Activated CD4-positive, alpha-beta T cell treated with anti-CD3 and anti-CD28 coated beads, Interleukin-2, Interleukin-6, amounts not matched to agents 100 ng/mL and 50 ng/mL, durations not matched to agents 16 hours and 8 hours (primary cell): ENCODE measurements at regions not wholly inside any gene's neighbourhood (a gene's known extent, or its start where the extent isn't known, plus 50 kb on each side); places are given as distances from the start of the nearest gene placed in this dataset.
"Not testable (repeated sequence)": the region's sequence is repeated elsewhere in the genome, so short reads cannot be mapped to it uniquely, and the experiment has no call there.

ENCODE experiments used
- DNase-seq: peaks from one replicate; pipeline ENCODE4 v3.0.0-alpha.2; 2020

GRCh38 chr13:84641491-84641890 lies 759.2 kb upstream of the SLITRK1 start:
- no peak for DNase-seq

- DNase-seq: no peak
Measured at GRCh38 chr13:84640691-84641090, 758.4 kb upstream of the SLITRK1 start.

- no peak for DNase-seq
Measured at GRCh38 chr13:84630476-84630875, 748.2 kb upstream of the SLITRK1 start.

GRCh38 chr13:84616864-84617263 lies 734.6 kb upstream of the SLITRK1 start:
- no peak for DNase-seq

GRCh38 chr13:84609716-84610115 lies 727.4 kb upstream of the SLITRK1 start:
- no peak for DNase-seq

- no peak for DNase-seq
Measured at GRCh38 chr13:84607261-84608013, 725.2 kb upstream of the SLITRK1 start.

- DNase-seq: no peak
Measured at GRCh38 chr13:84606616-84607015, 724.3 kb upstream of the SLITRK1 start.

- DNase-seq: no peak
Measured at GRCh38 chr13:84605927-84606326, 723.7 kb upstream of the SLITRK1 start.

- no peak for DNase-seq
Measured at GRCh38 chr13:84591444-84591843, 709.2 kb upstream of the SLITRK1 start.

GRCh38 chr13:84590663-84591062 lies 708.4 kb upstream of the SLITRK1 start:
- no peak for DNase-seq

GRCh38 chr13:84588023-84588422 lies 705.7 kb upstream of the SLITRK1 start:
- DNase-seq: no peak

GRCh38 chr13:84579901-84580300 lies 697.6 kb upstream of the SLITRK1 start:
- not testable (repeated sequence) for DNase-seq

- no peak for DNase-seq
Measured at GRCh38 chr13:84574851-84575250, 692.6 kb upstream of the SLITRK1 start.

- DNase-seq: no peak
Measured at GRCh38 chr13:84571264-84571663, 689.0 kb upstream of the SLITRK1 start.

GRCh38 chr13:84570831-84571230 lies 688.6 kb upstream of the SLITRK1 start:
- no peak for DNase-seq

- no peak for DNase-seq
Measured at GRCh38 chr13:84569366-84569765, 687.1 kb upstream of the SLITRK1 start.

GRCh38 chr13:84567848-84568247 lies 685.6 kb upstream of the SLITRK1 start:
- no peak for DNase-seq

- DNase-seq: no peak
Measured at GRCh38 chr13:84566780-84567179, 684.5 kb upstream of the SLITRK1 start.

- DNase-seq: no peak
Measured at GRCh38 chr13:84563611-84564010, 681.3 kb upstream of the SLITRK1 start.

GRCh38 chr13:84553227-84553626 lies 671.0 kb upstream of the SLITRK1 start:
- DNase-seq: no peak

GRCh38 chr13:84543962-84544361 lies 661.7 kb upstream of the SLITRK1 start:
- no peak for DNase-seq

- DNase-seq: no peak
Measured at GRCh38 chr13:84542348-84542747, 660.1 kb upstream of the SLITRK1 start.

- no peak for DNase-seq
Measured at GRCh38 chr13:84536906-84537305, 654.6 kb upstream of the SLITRK1 start.

- no peak for DNase-seq
Measured at GRCh38 chr13:84528408-84529070, 646.3 kb upstream of the SLITRK1 start.

GRCh38 chr13:84525865-84526264 lies 643.6 kb upstream of the SLITRK1 start:
- DNase-seq: no peak
